ACC112 (cell line): ENCODE measurements at regions not wholly inside any gene's neighbourhood (a gene's known extent, or its start where the extent isn't known, plus 50 kb on each side); places are given as distances from the start of the nearest gene placed in this dataset.

Experiments used
- H2AFZ ChIP-seq: fragments of 200-600 bp; sonication (generic); one replicate; pipeline ENCODE4 v1.6.0; 2017; ENCODE audit warnings: antibody characterized with exemption, low read length; ENCODE audit not compliant: unreplicated experiment
- H3K27ac ChIP-seq: fragments of 200-600 bp; sonication (generic); 2 replicates; pipeline ENCODE4 v1.5.1; 2014; ENCODE audit warnings: low read depth, mild to moderate bottlenecking, antibody characterized with exemption, low read length, moderate library complexity
- H3K27me3 ChIP-seq: fragments of 200-600 bp; sonication (generic); 2 replicates; pipeline ENCODE4 v1.6.1; 2014; ENCODE audit warnings: mild to moderate bottlenecking, antibody characterized with exemption, low read length, moderate library complexity, mixed read lengths; ENCODE audit not compliant: insufficient read depth
- H3K36me3 ChIP-seq: fragments of 200-600 bp; sonication (generic); 2 replicates; pipeline ENCODE4 v1.6.1; 2016; ENCODE audit warnings: mild to moderate bottlenecking, antibody characterized with exemption, low read length, moderate library complexity, mixed read lengths; ENCODE audit not compliant: insufficient read depth
- H3K4me1 ChIP-seq: fragments of 200-600 bp; sonication (generic); one replicate; pipeline ENCODE4 v1.6.1; 2016; ENCODE audit warnings: low read length, mixed read lengths; ENCODE audit not compliant: insufficient read depth, unreplicated experiment, control insufficient read depth
- H3K4me3 ChIP-seq: fragments of 200-600 bp; sonication (generic); 2 replicates; pipeline ENCODE4 v1.5.1; 2014; ENCODE audit warnings: mild to moderate bottlenecking, low read depth, low read length
- H3K79me2 ChIP-seq: fragments of 200-600 bp; sonication (generic); one replicate; pipeline ENCODE4 v1.6.0; 2016; ENCODE audit warnings: low read length; ENCODE audit not compliant: control insufficient read depth, unreplicated experiment, insufficient read depth

- no peaks in the 10 kb centered on the region for H3K27me3 ChIP-seq
- H3K4me1 ChIP-seq, result no peaks in the 10 kb centered on the region
- H3K79me2 ChIP-seq, result no peaks in the 10 kb centered on the region
- no peak overlapping the region for H2AFZ ChIP-seq
- H3K27ac ChIP-seq, result no peak overlapping the region
- no peak overlapping the region for H3K4me3 ChIP-seq
- H3K36me3 ChIP-seq, result no peaks in the 10 kb centered on the region
These were observed 1953.0 kb upstream of the IGFBP7 start for GRCh38 chr4:59063015-59063720.

- Histone ChIP-seq H3K27ac (no peak overlapping the region), H3K79me2 (no peaks in the 10 kb centered on the region), H3K4me1 (no peaks in the 10 kb centered on the region), H3K27me3 (no peaks in the 10 kb centered on the region), H3K36me3 (no peaks in the 10 kb centered on the region), H3K4me3 (no peak overlapping the region), H2AFZ (no peak overlapping the region)
These were observed 1958.7 kb upstream of the IGFBP7 start for GRCh38 chr4:59068722-59069418.

- Histone ChIP-seq H3K36me3 (no peaks in the 10 kb centered on the region), H3K4me3 (no peak overlapping the region), H3K79me2 (no peaks in the 10 kb centered on the region), H3K27ac (no peak overlapping the region), H3K4me1 (no peaks in the 10 kb centered on the region), H3K27me3 (no peaks in the 10 kb centered on the region), H2AFZ (no peak overlapping the region)
These were observed 1976.2 kb upstream of the IGFBP7 start for GRCh38 chr4:59086410-59086809.

- no peaks in the 10 kb centered on the region for H3K4me1 ChIP-seq
- no peak overlapping the region for H3K27ac ChIP-seq
- H3K4me3 ChIP-seq, result no peak overlapping the region
- no peaks in the 10 kb centered on the region for H3K79me2 ChIP-seq
- H3K36me3 ChIP-seq, result no peaks in the 10 kb centered on the region
- H2AFZ ChIP-seq, result no peak overlapping the region
- H3K27me3 ChIP-seq, result no peaks in the 10 kb centered on the region
These were observed 1981.3 kb upstream of the IGFBP7 start for GRCh38 chr4:59091146-59092142.

- Histone ChIP-seq H3K79me2 (no peaks in the 10 kb centered on the region), H3K36me3 (no peaks in the 10 kb centered on the region), H3K27ac (no peak overlapping the region), H3K4me3 (no peak overlapping the region), H3K4me1 (no peaks in the 10 kb centered on the region), H3K27me3 (no peaks in the 10 kb centered on the region), H2AFZ (no peak overlapping the region)
These were observed 1984.3 kb upstream of the IGFBP7 start for GRCh38 chr4:59094505-59094904.

- H3K27ac ChIP-seq, result no peak overlapping the region
- H3K36me3 ChIP-seq, result no peaks in the 10 kb centered on the region
- H3K79me2 ChIP-seq, result no peaks in the 10 kb centered on the region
- H2AFZ ChIP-seq, result no peak overlapping the region
- no peaks in the 10 kb centered on the region for H3K27me3 ChIP-seq
- no peaks in the 10 kb centered on the region for H3K4me1 ChIP-seq
- no peak overlapping the region for H3K4me3 ChIP-seq
These were observed 1992.1 kb upstream of the IGFBP7 start for GRCh38 chr4:59102311-59102710.

GRCh38 chr4:59120287-59120814, 2010.2 kb upstream of the IGFBP7 start:
- Histone ChIP-seq H3K4me3 (no peak overlapping the region), H3K79me2 (no peaks in the 10 kb centered on the region), H3K4me1 (no peaks in the 10 kb centered on the region), H3K36me3 (no peaks in the 10 kb centered on the region), H3K27me3 (no peaks in the 10 kb centered on the region), H3K27ac (no peak overlapping the region), H2AFZ (no peak overlapping the region)

- Histone ChIP-seq H2AFZ (no peak overlapping the region), H3K4me1 (no peaks in the 10 kb centered on the region), H3K27me3 (no peaks in the 10 kb centered on the region), H3K36me3 (no peaks in the 10 kb centered on the region), H3K79me2 (no peaks in the 10 kb centered on the region), H3K4me3 (no peak overlapping the region), H3K27ac (no peak overlapping the region)
These were observed 2012.4 kb upstream of the IGFBP7 start for GRCh38 chr4:59122626-59123025.

GRCh38 chr4:59126159-59126558, 2016.0 kb upstream of the IGFBP7 start:
- no peaks in the 10 kb centered on the region for H3K27me3 ChIP-seq
- H2AFZ ChIP-seq, result no peak overlapping the region
- no peaks in the 10 kb centered on the region for H3K4me1 ChIP-seq
- H3K27ac ChIP-seq, result no peak overlapping the region
- H3K4me3 ChIP-seq, result no peak overlapping the region
- H3K36me3 ChIP-seq, result no peaks in the 10 kb centered on the region
- H3K79me2 ChIP-seq, result no peaks in the 10 kb centered on the region

- Histone ChIP-seq H3K4me1 (no peaks in the 10 kb centered on the region), H3K79me2 (no peaks in the 10 kb centered on the region), H3K27me3 (no peaks in the 10 kb centered on the region), H3K4me3 (no peak overlapping the region), H3K36me3 (no peaks in the 10 kb centered on the region), H2AFZ (no peak overlapping the region), H3K27ac (no peak overlapping the region)
These were observed 2016.8 kb upstream of the IGFBP7 start for GRCh38 chr4:59127006-59127405.
